H1 (cell line): ENCODE measurements at regions not wholly inside any gene's neighbourhood (a gene's known extent, or its start where the extent isn't known, plus 50 kb on each side); places are given as distances from the start of the nearest gene placed in this dataset.

Experiments used
- NRF1 ChIP-seq: IDR thresholded peaks from 2 replicates; pipeline ENCODE4 v1.6.1; 2011; ENCODE audit warnings: mild to moderate bottlenecking, low read depth, low read length, improper control_type of control experiment
- TAF1 ChIP-seq: IDR thresholded peaks from 2 replicates; pipeline ENCODE4 v1.6.1; 2011; ENCODE audit warnings: mild to moderate bottlenecking, low read depth, low read length
- YY1 ChIP-seq: IDR thresholded peaks from 2 replicates; pipeline ENCODE4 v1.6.1; 2011; ENCODE audit warnings: low read depth, mild to moderate bottlenecking, low read length
- TF ChIP-seq, protein P1 (sequence below), 3 experiments: IDR thresholded peaks; 1 replicate in 2 of 3; 2 replicates in 1 of 3; pipeline versions ENCODE4 v1.5.1 to v1.6.1; 2011; ENCODE audit warnings: low read length in 3 of 3, mild to moderate bottlenecking in 3 of 3, inconsistent platforms in 2 of 3, low read depth in 1 of 3, moderate library complexity in 1 of 3; ENCODE audit not compliant: insufficient read depth in 1 of 3; ENCODE audit errors: control extremely low read depth in 1 of 3

DNA sequence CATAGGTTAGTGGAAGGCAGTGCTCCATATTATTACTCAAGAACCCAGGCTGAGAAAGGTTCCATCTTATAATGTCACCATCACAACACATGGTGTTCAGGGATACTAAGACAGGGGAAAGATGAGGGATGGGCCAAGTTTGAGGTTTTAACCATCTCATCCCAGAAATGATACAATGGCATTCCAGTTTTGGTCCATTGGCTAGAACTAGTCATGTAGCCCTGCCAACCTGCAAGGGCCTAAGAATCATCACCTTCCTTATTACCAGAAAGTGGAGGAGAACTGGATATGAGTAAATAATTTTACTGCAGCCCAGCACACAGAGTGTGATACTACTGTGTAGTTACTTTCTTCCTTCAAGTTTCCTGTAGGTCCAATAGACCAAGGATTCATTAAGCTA is 144.5 kb upstream of the ABCA1 start:
- TF ChIP-seq, protein P1, sequence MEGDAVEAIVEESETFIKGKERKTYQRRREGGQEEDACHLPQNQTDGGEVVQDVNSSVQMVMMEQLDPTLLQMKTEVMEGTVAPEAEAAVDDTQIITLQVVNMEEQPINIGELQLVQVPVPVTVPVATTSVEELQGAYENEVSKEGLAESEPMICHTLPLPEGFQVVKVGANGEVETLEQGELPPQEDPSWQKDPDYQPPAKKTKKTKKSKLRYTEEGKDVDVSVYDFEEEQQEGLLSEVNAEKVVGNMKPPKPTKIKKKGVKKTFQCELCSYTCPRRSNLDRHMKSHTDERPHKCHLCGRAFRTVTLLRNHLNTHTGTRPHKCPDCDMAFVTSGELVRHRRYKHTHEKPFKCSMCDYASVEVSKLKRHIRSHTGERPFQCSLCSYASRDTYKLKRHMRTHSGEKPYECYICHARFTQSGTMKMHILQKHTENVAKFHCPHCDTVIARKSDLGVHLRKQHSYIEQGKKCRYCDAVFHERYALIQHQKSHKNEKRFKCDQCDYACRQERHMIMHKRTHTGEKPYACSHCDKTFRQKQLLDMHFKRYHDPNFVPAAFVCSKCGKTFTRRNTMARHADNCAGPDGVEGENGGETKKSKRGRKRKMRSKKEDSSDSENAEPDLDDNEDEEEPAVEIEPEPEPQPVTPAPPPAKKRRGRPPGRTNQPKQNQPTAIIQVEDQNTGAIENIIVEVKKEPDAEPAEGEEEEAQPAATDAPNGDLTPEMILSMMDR (IDR thresholded peaks at IDR 0.05; ENCODE audit: control extremely low read depth in 1 of 3, insufficient read depth in 1 of 3, low read depth in 1 of 3, low read length in 3 of 3) = no peak
- TF ChIP-seq YY1 (no peak), TAF1 (no peak), NRF1 (no peak)
